ENCODE measurements at regions not wholly inside any gene's neighbourhood (a gene's known extent, or its start where the extent isn't known, plus 50 kb on each side); places are given as distances from the start of the nearest gene placed in this dataset.

DNA sequence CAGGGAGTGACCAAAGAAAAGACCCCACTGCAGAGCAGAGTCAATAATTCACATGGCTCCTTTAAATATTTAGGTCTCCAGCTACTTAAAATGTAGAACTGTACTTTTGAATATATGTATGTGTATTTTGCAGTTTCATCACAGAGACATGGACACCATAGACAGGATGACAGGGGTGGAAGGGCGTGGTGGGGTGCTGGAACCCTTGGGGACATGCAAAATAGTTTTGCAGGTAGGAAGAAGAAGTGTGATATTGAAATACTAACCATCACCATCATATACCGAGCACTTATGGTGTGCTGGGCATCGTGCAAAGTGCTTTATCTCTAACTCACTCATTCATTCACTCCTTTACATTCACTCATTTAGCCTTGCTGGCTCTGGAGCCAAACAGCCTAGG is 72.5 kb upstream of the IGSF21 start:
- Histone ChIP-seq H3K27me3 (ENCODE audit: control insufficient read depth in 1 of 2, insufficient read depth in 2 of 2, low read length in 2 of 2) (peaks cover 6 to 11% of the 10 kb centered on the region in 2 experiments), H3K36me3 (ENCODE audit: insufficient read depth, low read length) (no peaks in the 10 kb centered on the region), H3K4me3 (ENCODE audit: low read length) (no peak overlapping the region), H3K27ac (ENCODE audit: low read depth in 1 of 2, low read length in 2 of 2) (no peak overlapping the region), H3K9me3 (ENCODE audit: control insufficient read depth in 1 of 2, insufficient read depth in 1 of 2, low read length in 2 of 2) (no peaks in the 10 kb centered on the region), H3K4me1 (ENCODE audit: insufficient read depth, low read length) (peaks cover 2% of the 10 kb centered on the region)
- Mint-ChIP-seq H3K36me3 (ENCODE audit: low read depth) (no peaks in the 10 kb centered on the region), H3K4me3 (no peak overlapping the region), H3K27me3 (peaks cover 28% of the 10 kb centered on the region), H3K4me1 (ENCODE audit: low read depth) (peaks cover 15% of the 10 kb centered on the region), H3K9me3 (no peaks in the 10 kb centered on the region), H3K27ac (no peak overlapping the region)
- ATAC-seq (ENCODE audit: poor library complexity) (no peak), DNase-seq (no peak)
- POLR2A ChIA-PET = no interaction called here
- TF ChIP-seq, protein P1, sequence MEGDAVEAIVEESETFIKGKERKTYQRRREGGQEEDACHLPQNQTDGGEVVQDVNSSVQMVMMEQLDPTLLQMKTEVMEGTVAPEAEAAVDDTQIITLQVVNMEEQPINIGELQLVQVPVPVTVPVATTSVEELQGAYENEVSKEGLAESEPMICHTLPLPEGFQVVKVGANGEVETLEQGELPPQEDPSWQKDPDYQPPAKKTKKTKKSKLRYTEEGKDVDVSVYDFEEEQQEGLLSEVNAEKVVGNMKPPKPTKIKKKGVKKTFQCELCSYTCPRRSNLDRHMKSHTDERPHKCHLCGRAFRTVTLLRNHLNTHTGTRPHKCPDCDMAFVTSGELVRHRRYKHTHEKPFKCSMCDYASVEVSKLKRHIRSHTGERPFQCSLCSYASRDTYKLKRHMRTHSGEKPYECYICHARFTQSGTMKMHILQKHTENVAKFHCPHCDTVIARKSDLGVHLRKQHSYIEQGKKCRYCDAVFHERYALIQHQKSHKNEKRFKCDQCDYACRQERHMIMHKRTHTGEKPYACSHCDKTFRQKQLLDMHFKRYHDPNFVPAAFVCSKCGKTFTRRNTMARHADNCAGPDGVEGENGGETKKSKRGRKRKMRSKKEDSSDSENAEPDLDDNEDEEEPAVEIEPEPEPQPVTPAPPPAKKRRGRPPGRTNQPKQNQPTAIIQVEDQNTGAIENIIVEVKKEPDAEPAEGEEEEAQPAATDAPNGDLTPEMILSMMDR (IDR thresholded peaks at IDR 0.05) = no peak
- CTCF ChIA-PET = no interaction called here
- intact Hi-C loops (cut with DNase I, micrococcal nuclease) = no loop called here

DNA sequence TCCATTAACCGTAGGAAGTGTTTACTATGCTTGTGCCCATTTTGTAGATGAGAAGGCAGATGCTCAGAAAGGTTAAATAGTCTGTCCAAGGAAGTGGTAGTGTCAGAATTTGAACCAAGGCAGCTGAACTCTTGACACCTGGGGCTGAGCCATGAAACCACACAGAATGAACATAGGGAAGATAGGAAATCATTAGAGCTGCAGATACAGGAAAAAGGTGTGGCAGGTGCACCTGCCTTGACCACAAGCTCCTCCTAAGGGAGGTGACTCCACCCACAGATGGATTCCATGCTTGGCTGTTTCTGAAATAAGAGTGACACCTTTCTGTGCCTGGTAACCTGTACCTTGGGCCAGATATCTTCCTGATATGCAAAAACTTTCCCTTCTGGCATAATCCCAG is 69.9 kb upstream of the IGSF21 start:
- ATAC-seq (ENCODE audit: poor library complexity) = no peak

DNA sequence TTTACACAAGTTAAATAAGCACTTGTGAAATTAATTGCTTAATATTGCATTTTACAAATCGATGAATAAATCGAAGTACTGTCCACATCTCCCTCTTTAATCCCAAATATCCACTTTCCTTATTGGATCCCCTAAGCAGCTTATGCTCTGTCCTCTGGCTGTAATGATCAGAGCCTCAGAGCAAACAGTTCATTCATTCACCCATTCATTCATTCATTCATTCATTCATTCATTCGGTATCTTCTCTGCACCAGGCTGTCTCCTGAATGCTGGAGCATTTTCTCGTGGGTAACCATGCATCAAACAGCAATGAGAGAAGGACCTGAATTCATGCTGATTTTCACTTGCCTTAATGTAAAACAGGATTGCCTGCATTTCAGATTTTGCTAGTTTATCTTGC is 69.5 kb upstream of the IGSF21 start:
- H3K4me3 Mint-ChIP-seq = no peak overlapping the region
- TF ChIP-seq, protein P1 (IDR thresholded peaks at IDR 0.05) = no peak
- H3K27me3 ChIP-seq (ENCODE audit: control insufficient read depth in 1 of 2, insufficient read depth in 2 of 2, low read length in 2 of 2) = peaks cover 3 to 4% of the 10 kb centered on the region in 2 experiments
- H3K27ac Mint-ChIP-seq = no peak overlapping the region
- POLR2A ChIA-PET = no interaction called here
- CTCF ChIA-PET = no interaction called here
- H3K36me3 ChIP-seq (ENCODE audit: insufficient read depth, low read length) = no peaks in the 10 kb centered on the region
- no peak for DNase-seq
- no peak for ATAC-seq (ENCODE audit: poor library complexity)
- intact Hi-C loops (cut with DNase I, micrococcal nuclease) = no loop called here
- H3K4me1 Mint-ChIP-seq (ENCODE audit: low read depth) = peaks cover 15% of the 10 kb centered on the region
- no peaks in the 10 kb centered on the region for H3K9me3 ChIP-seq (ENCODE audit: control insufficient read depth in 1 of 2, insufficient read depth in 1 of 2, low read length in 2 of 2)
- H3K9me3 Mint-ChIP-seq = no peaks in the 10 kb centered on the region
- H3K36me3 Mint-ChIP-seq (ENCODE audit: low read depth) = no peaks in the 10 kb centered on the region
- H3K4me3 ChIP-seq (ENCODE audit: low read length) = no peak overlapping the region
- peaks cover 5% of the 10 kb centered on the region for H3K27me3 Mint-ChIP-seq
- no peak overlapping the region for H3K27ac ChIP-seq (ENCODE audit: low read depth in 1 of 2, low read length in 2 of 2)
- peaks cover 2% of the 10 kb centered on the region for H3K4me1 ChIP-seq (ENCODE audit: insufficient read depth, low read length)

More for the DNA sequence above, 69.9 kb upstream of the IGSF21 start:
- TF ChIP-seq, protein P1 (IDR thresholded peaks at IDR 0.05) = no peak
- Histone ChIP-seq H3K27me3 (ENCODE audit: control insufficient read depth in 1 of 2, insufficient read depth in 2 of 2, low read length in 2 of 2) (peaks cover 3 to 8% of the 10 kb centered on the region in 2 experiments), H3K9me3 (ENCODE audit: control insufficient read depth in 1 of 2, insufficient read depth in 1 of 2, low read length in 2 of 2) (no peaks in the 10 kb centered on the region), H3K4me3 (ENCODE audit: low read length) (no peak overlapping the region), H3K36me3 (ENCODE audit: insufficient read depth, low read length) (no peaks in the 10 kb centered on the region), H3K27ac (ENCODE audit: low read depth in 1 of 2, low read length in 2 of 2) (no peak overlapping the region), H3K4me1 (ENCODE audit: insufficient read depth, low read length) (peaks cover 2% of the 10 kb centered on the region)
- intact Hi-C loops (cut with DNase I, micrococcal nuclease) = no loop called here
- Mint-ChIP-seq H3K27ac (no peak overlapping the region), H3K9me3 (no peaks in the 10 kb centered on the region), H3K4me1 (ENCODE audit: low read depth) (peaks cover 15% of the 10 kb centered on the region), H3K27me3 (peaks cover 9% of the 10 kb centered on the region), H3K4me3 (no peak overlapping the region), H3K36me3 (ENCODE audit: low read depth) (no peaks in the 10 kb centered on the region)
- DNase-seq = peak in 1 of 14 experiments; percentile 13
- ChIA-PET POLR2A (no interaction called here), CTCF (no interaction called here)

Data from CD4-positive, alpha-beta T cell (primary cell).